ENCODE measurements at regions not wholly inside any gene's neighbourhood (a gene's known extent, or its start where the extent isn't known, plus 50 kb on each side); places are given as distances from the start of the nearest gene placed in this dataset.
"Not testable (repeated sequence)": the region's sequence is repeated elsewhere in the genome, so short reads cannot be mapped to it uniquely, and the experiment has no call there.

- DNase-seq (ENCODE audit: low spot score), result no peak
These were observed 672.2 kb downstream of the BCL11A start for GRCh38 chr2:59881218-59881617.

GRCh38 chr2:59879700-59880131 is 673.7 kb downstream of the BCL11A start:
- DNase-seq (ENCODE audit: low spot score), result no peak

GRCh38 chr2:59875836-59876235 is 677.6 kb downstream of the BCL11A start:
- no peak for DNase-seq (ENCODE audit: low spot score)

GRCh38 chr2:59874971-59875755 is 678.3 kb downstream of the BCL11A start:
- no peak for DNase-seq (ENCODE audit: low spot score)

- no peak for DNase-seq (ENCODE audit: low spot score)
These were observed 679.1 kb downstream of the BCL11A start for GRCh38 chr2:59874361-59874760.

- DNase-seq (ENCODE audit: low spot score), result no peak
These were observed 681.6 kb downstream of the BCL11A start for GRCh38 chr2:59871830-59872229.

- DNase-seq (ENCODE audit: low spot score), result no peak
These were observed 684.5 kb downstream of the BCL11A start for GRCh38 chr2:59868981-59869380.

GRCh38 chr2:59866436-59866835 is 687.0 kb downstream of the BCL11A start:
- no peak for DNase-seq (ENCODE audit: low spot score)

- DNase-seq (ENCODE audit: low spot score), result no peak
These were observed 694.9 kb downstream of the BCL11A start for GRCh38 chr2:59858540-59858939.

GRCh38 chr2:59857109-59857508 is 696.3 kb downstream of the BCL11A start:
- no peak for DNase-seq (ENCODE audit: low spot score)

- no peak for DNase-seq (ENCODE audit: low spot score)
These were observed 697.1 kb downstream of the BCL11A start for GRCh38 chr2:59856391-59856790.

- no peak for DNase-seq (ENCODE audit: low spot score)
These were observed 700.4 kb downstream of the BCL11A start for GRCh38 chr2:59853032-59853431.

GRCh38 chr2:59851836-59852475 is 701.5 kb downstream of the BCL11A start:
- DNase-seq (ENCODE audit: low spot score), result no peak

- no peak for DNase-seq (ENCODE audit: low spot score)
These were observed 702.9 kb downstream of the BCL11A start for GRCh38 chr2:59850554-59850953.

GRCh38 chr2:59833941-59834340 is 719.5 kb downstream of the BCL11A start:
- no peak for DNase-seq (ENCODE audit: low spot score)

- DNase-seq (ENCODE audit: low spot score), result no peak
These were observed 722.9 kb downstream of the BCL11A start for GRCh38 chr2:59830601-59831000.

- no peak for DNase-seq (ENCODE audit: low spot score)
These were observed 725.8 kb downstream of the BCL11A start for GRCh38 chr2:59827677-59828076.

GRCh38 chr2:59826177-59826576 is 727.3 kb downstream of the BCL11A start:
- DNase-seq (ENCODE audit: low spot score), result no peak

GRCh38 chr2:59824314-59824713 is 729.1 kb downstream of the BCL11A start:
- no peak for DNase-seq (ENCODE audit: low spot score)

- DNase-seq (ENCODE audit: low spot score), result no peak
These were observed 737.4 kb downstream of the BCL11A start for GRCh38 chr2:59816075-59816474.

GRCh38 chr2:59810283-59810682 is 743.2 kb downstream of the BCL11A start:
- DNase-seq (ENCODE audit: low spot score), result not testable (repeated sequence)

- no peak for DNase-seq (ENCODE audit: low spot score)
These were observed 747.0 kb downstream of the BCL11A start for GRCh38 chr2:59806486-59806885.

GRCh38 chr2:59804732-59805131 is 748.7 kb downstream of the BCL11A start:
- DNase-seq (ENCODE audit: low spot score), result peak; percentile 30
